ENCODE measurements at regions not wholly inside any gene's neighbourhood (a gene's known extent, or its start where the extent isn't known, plus 50 kb on each side); places are given as distances from the start of the nearest gene placed in this dataset.
A peak's percentile ranks its signal among the peaks of the same experiment; 100 is the strongest.
"Not testable (repeated sequence)": the region's sequence is repeated elsewhere in the genome, so short reads cannot be mapped to it uniquely, and the experiment has no call there.

DNA sequence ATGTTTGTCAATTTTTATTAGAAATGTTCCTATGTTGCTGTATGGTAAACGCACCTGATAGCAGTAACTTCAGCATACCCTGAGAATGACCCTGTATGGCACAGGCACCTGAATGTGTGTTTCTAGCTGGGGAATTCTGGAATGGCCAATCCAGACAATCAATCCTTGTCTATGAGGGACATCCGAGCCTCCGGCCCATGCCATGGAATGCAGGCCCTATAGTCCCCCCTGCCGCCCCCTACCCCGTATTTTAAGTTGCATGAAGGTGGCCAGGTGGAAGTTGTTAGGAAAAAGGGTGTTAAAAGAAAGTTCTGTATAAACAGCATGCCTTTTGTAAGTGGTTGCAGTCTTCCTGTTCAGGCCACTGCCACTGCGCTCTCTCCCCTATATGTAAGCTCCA lies 595.9 kb downstream of the DSC3 start:
- DNase-seq (ENCODE audit: low read depth) = no peak

DNA sequence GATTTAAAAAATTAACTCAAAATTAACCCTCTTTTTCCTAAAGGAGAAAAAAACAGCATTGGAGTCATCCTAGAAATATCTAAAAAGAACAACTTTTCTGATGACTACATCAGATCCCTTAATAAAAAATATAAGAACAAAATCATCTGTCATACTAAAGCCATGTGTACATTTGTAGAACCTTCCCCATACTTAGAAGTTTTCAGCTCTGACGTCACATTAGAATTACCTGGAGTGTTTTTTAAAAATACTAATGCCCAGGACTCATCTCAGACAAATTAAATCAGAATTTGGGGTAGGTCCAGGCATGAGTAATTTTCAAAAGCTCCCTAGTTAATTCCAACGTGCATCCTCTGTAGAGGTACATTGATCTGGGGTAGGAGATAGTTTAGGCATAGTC lies 598.0 kb downstream of the DSC3 start:
- DNase-seq (ENCODE audit: low read depth) = no peak

DNA sequence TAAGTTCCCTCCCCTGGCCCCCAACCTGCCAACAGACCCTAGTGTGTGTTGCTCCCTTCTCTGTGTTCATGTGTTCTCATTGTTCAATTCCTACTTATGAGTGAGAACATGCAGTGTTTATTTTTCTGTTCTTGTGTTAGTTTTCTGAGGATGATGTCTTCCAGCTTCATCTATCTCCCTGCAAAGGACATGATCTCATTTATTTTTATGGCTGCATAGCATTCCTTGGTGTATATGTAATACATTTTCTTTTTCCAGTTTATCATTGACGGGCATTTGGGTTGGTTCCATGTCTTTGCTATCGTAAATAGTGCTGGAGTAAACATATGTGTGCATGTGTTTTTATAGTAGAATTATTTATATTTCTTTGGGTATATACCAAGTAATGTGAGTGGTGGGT lies 602.2 kb downstream of the DSC3 start:
- DNase-seq (ENCODE audit: low read depth) = peak; percentile 9

DNA sequence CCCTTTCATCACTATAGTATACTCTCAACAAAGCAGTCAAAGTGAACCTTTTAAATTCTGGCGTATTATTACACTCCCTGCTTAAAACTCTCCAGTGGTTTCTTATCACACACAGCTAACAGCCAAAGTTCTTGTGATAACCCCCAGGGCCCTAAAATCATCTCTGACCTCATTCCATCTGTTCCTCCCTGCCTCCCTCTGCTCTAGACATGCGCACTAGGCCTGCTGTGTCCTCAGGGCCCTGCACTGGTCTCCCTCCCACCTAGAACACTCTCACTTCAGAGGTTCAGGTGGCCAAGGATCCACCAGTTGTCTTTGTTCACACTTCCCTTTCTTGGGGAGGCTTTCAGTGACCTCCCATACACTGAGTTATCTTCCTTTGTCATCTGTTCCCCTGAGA lies 603.4 kb downstream of the DSC3 start:
- no peak for DNase-seq (ENCODE audit: low read depth)

DNA sequence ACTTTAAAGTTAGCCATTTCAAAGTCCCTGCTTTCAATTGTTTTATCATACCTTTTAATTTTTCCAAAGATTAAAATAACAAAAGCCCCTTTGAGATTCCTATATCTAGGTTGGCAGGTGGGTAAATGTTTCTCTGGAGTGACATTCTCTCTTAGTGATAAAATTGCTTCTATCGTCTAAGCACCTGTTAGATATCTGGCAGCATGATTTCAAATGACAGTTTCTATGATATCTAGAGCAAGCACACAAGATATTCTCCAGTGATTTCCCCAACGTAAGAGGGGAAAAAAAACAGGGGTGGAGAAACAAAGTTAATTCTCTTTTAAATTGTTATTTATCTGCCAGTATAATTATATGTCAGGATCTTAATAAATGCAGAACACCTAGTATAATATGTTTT lies 610.2 kb downstream of the DSC3 start:
- DNase-seq (ENCODE audit: low read depth) = no peak

DNA sequence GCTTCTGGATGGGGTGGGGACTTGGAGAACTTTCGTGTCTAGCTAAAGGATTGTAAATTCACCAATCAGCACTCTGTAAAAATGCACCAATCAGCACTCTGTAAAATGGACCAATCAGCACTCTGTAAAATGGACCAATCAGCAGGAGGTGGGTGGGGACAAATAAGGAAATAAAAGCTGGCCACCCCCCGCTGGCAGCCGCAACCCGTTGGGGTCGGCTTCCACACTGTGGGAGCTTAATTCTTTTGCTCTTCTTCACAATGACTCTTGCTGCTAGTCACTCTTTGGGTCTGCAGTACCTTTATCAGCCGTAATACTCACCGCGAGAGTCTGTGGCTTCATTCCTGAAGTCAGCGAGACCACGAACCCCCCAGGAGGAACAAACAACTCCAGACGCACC lies 623.1 kb downstream of the DSC3 start:
- not testable (repeated sequence) for DNase-seq (ENCODE audit: low read depth)

DNA sequence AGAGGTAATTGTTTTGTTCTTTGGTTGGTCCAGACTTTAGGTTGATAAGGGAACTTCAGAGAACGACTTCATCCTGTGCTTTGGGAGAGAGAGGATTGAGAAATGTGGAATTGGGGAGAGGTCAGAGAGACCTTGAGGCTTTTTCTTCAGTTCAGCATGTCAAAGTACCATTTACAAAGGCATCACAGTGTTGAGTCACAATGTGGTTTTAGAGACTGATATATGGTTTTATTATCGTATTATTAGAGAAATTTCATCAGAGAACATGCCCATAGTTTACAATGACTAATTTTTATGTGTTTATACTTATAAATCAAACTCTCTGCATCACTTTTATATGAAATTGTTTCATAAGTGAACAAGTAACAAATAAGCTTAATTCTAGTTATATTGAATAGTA lies 626.6 kb downstream of the DSC3 start:
- DNase-seq (ENCODE audit: low read depth) = no peak

DNA sequence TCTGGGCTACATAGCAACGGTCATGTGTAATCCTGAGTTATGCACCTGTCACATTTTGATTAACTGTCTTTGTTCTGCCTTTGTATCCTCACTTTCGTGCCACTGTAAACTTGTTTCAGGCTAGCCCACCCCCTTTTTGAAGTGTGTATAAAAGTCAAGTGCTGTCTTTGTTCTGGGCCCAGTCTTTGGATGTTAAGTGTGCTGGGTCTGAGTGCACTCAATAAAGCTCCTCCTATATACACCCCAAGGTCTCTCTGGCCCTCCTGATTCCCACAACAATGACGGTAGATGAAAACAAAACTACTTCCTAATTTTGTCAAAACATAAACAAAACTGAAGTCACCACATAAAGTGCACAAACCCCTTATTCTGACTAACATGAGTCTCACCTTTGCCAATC lies 633.4 kb downstream of the DSC3 start:
- DNase-seq (ENCODE audit: low read depth) = no peak

DNA sequence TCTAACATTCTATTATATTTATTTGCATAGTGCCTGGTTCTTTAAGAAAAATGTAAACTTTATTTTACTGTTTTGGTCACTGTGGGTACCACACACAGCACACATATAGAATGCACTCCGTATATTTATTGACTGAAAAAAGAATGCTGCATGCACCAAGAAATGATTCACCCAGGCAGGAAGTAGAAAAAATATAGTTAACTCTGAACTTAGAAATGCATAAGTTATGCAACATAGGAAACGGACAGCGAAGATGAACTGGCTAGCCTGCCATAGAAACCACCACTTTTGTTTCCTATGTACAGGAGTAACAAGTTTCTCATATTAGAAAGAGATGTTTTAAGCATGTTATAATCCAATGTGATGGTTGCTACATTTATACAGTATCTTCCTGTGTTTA lies 635.8 kb downstream of the DSC3 start:
- DNase-seq (ENCODE audit: low read depth) = no peak

DNA sequence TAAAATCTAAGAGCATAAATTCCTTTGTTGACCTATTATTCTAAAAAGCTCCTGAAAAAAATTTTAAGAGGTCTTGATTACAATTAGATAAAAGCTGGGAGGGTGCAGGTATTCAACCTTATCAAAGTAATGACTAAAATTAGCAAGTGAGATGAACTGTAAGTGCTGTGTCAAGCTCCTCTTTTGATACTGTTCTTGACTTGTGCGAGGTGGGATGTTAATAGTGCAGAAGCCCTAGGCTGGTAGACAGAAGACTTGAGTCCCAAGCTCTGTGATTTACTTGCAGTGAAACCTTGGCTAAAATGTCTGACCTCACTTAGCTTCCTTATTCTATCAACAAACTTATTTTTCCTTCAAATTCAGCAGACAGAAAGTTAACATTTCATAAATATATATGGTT lies 637.5 kb downstream of the DSC3 start:
- DNase-seq (ENCODE audit: low read depth) = no peak

DNA sequence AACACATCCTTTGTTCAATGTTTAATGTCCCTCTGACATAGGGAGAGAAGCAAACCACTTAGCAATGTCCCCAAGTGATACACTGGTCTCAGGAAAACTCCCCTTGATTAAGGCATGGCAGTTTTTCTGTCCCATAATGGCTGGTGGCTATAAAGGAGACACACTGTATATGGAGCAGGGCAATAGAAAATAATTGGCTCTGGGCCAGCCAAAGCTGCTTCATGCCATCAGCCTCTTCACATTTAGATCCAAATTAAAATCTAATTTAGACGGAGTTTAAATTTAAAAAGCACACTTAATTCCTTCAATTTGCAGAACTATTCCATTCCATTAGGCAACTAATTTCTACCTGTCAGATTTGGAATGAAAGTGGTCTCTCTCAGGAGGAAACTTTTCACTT lies 638.1 kb downstream of the DSC3 start:
- no peak for DNase-seq (ENCODE audit: low read depth)

DNA sequence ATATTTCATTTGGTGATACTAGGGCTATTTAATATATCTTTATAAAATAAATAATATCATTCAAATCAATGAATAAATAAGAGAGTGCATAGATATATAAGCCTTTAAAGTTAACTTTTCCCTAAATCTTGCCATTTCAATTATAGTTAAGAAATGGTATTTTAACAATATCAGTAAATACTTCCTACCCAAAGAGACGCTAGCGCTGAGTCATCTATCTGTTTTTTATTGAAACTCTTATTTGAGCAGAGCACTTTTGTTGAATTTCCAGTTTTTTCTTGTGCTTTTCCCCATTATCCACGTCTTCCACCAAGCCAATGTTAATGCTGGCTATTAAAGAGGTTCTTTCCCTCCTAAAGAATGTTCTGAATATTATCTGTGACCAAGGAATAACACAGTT lies 639.3 kb downstream of the DSC3 start:
- DNase-seq (ENCODE audit: low read depth) = no peak

DNA sequence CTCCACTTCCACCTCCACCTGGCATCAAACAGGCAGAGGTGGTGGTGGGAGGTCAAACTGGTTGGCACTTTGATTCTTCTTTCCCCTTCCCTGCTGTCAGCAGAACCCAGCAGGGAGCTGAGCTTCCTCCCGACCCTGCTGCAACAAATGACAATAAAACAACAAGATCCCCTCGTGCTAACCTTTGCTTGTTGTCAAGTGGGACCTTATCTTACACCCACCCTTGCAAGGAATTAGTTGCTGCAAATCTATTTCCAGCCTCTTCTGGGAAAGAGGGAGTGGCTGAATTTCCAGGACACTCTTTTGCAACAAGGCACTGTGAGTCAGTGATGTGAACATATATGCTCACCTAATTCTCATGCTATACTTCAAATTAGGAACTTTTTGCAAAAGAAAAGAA lies 655.1 kb downstream of the DSC3 start:
- no peak for DNase-seq (ENCODE audit: low read depth)

DNA sequence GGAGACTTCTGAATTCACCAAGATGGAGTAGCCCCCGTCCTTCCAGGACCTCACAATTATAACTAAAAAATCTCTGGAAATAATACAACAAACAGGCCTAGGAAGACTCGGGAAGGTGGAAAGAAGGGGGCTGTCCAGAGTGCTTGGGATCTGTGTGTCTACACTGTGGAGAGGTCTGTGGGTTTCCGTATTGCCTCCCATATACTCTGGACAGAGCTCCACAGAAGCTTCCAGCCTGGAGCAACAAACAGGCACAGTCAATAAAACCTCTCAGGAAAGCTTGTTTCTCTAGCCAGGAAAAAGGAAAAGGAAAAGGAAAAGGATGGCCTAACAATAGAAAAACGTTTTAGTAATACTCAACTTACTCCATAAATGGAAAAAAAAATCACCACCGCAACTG lies 655.9 kb downstream of the DSC3 start:
- no peak for DNase-seq (ENCODE audit: low read depth)

DNA sequence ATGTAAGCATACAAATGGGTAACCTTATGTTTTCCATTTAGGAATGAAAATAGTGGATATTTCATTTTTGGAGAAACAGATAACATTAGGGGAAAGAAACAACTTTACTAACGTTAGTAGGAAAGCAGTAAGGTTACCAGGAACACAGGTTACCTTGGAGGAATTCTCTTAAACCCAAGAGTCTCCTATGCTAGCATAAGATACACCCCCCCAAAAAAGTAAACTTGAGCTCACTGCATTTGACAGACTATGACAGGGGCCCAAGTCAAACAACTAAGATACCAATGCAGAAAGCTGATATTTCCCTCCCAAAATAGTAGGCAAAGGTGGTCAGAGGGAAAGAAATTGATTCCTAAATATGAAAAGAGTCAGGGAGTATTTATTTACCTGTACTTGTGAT lies 656.9 kb downstream of the DSC3 start:
- DNase-seq (ENCODE audit: low read depth) = no peak

DNA sequence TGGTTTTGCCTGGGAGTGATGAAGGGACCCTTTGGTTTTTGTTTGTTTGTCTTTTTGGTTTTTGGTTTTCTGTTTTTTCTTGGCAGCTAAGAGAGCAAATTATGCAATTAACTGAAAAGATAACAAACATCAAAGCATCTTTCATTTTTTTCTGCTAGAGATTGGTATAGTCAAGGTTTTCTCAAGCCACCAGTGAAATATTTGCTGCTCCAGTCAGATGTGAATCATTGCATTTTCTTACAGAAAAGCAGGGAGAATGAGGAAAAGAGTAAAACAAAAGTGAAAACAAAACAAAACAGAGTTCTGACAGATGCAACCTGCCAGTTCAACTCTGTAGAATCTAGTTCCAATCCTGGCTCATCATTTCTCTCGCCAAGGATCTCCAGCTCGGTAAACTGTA lies 660.7 kb downstream of the DSC3 start:
- DNase-seq (ENCODE audit: low read depth) = no peak

DNA sequence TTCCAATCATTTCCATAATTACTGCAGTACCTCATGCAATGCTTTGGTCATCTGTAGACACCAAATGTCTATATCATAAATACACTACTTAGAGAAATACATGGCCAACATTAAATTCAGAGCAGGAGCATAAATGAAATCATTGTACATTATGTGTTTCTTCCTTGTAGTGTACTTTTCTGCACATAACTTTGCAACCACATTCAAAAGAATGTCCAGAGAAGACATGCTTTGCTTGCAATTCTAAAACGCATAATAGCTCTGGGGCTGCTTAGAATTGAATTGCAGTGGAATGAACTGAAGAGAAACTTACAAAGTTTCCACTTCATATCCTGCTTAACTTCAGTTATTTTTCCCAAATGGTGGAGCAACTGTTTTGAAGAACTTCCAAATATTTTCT lies 664.4 kb downstream of the DSC3 start:
- no peak for DNase-seq (ENCODE audit: low read depth)

DNA sequence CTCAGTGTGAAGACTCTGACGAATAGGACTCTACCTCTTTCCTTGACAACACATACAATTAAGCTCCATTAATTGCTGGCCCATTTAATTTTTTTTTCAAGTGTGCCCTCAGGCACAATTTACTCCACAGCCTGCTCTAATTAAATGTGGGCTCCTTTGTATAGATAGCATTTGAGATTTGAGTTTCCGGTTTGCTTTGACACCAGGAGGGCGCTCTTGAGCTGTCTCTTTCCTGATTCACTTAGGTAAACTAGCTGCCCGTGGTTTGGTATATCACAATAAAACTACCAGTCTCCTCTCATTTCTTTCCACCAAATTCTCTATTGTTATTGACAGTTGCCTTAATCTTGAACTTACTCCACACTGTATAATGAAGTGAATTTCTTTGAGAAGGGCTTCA lies 666.0 kb downstream of the DSC3 start:
- no peak for DNase-seq (ENCODE audit: low read depth)

DNA sequence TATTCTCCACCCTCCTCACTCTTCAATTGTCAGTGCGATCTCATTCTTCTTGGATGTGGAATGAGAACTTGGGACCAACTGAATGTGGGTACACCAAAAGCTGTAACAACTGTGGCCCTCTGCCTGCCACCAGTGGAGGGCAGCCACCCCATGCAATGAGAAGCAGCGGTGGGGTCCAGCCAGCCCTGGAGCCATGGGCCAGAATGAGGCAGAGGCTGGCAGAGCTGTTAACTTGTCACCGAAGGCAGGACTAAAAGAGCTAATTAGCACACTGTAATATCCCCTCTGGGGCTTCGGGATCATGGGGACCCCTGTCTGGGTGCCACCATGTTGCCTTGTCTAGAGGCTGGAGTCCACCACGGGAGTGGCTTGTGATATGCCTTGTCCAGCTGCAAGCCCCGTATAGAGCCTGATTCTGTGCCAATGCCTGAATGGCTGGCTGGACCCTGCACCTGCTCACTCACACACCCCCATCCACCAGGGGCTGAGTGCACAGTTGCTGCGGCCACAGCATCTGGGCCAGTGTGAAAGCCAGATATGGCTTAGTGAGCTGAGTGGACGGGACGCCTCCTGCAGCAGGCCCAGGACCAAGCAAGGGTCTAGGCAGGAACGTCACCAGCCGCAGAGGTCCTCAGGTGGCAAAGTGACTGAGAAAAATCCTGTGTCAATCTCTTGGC lies 680.5 kb downstream of the DSC3 start:
- no peak for DNase-seq (ENCODE audit: low read depth)

DNA sequence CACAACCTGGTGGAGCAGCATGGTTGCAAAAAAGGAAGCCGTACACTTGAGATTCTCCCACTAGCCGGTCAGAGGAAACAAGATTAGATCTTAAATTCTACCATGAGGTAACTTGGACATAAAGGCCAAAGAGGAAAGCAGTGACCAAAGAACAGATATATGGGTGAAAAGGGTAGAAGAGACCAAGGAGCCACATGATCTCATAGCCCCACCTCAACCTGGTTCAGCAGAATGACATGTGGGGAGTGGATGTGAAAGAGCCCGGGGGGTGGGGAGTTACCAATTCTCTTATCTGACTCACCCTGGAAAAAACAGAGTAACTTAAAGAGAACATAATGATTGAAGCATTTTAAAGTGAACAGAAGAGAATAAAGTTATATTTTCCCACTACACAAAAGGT lies 683.0 kb downstream of the DSC3 start:
- no peak for DNase-seq (ENCODE audit: low read depth)

DNA sequence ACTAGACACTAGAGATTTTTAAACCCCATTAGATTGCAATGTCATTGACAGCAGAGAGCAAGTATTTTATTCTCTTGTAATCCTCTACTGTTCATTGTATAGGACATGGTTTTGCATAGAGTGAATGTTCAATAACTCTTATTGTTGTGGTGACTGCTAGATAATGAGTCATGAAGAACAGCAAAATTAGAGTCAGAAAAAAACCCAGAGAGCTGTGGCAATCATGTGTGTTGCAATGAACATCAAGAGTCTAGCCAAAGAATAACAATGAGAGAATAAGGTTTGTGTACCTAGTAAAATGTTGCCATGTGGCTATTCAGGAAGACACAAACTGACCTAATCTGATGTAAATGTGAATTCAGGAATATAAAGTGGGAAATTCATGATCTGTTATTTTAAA lies 684.0 kb downstream of the DSC3 start:
- DNase-seq (ENCODE audit: low read depth) = peak; percentile 36

DNA sequence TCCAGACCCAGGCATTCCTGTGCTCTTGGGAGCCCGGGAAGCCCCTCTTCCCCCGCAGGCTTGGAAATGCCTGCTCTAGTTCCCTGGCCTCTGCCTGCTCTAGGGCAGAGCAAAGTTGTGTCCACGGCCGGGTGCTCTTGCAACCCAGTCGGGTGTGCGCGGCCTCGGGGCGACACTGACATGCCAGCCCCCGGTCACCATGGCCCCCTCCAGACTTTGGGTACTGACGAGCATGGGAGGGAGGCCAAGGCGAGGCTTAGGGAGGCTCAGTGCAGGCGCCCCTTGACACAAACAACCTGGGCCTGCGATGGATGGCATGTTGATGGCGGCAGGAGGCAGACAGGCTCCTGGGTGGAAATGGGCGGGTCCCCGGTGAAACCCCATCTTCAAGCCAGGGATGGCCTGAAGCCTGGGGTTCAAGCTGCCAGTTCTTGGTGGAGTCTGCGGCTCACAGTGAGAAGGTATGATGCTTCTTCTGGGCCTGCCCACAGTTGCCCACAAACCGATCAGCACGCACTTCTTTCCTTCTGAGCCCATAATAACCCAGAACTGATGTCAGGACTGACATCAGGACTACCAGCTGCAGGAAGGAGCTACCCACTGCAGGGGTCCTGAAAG lies 689.9 kb downstream of the DSC3 start:
- no peak for DNase-seq (ENCODE audit: low read depth)

DNA sequence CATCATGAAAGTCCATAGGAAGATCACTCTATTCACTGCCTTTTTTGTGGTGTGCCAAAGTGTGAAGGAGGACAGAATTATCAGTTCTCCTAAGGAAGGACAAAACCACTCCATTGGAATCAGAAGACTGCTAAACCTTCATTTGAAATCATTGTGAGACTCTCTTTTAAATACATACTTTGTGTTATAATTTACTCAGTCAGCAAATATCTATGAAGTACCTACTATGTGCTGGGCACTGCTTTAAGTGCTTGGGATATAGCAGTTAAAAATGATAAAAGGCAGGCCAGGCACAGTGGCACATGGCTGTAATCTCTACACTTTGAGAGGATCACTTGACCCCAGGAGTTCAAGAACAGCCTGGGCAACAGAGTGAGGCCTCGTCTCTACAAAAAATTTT lies 692.3 kb downstream of the DSC3 start:
- DNase-seq (ENCODE audit: low read depth) = no peak

DNA sequence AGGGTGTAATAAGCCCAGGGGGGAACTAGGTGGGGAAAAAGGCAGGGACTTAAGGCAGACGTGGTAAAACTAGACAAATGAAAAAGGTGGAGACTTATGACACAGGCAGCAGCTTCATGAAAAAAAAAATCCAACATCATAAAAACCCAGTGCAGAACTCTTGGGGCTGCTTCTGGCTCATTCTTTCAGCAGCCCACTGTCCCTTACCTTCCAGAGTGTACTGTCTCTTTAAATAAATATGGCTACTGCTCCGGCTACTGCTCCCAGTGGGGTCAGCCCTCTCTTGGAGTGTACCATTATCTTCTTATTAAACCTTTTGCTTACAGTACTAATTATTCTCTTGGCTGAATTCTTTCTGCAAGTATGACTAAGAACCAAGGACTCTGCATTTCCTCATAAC lies 699.5 kb downstream of the DSC3 start:
- no peak for DNase-seq (ENCODE audit: low read depth)

Data from non-pigmented ciliary epithelial cell (primary cell).